Pancreas (tissue), 10 donors: ENCODE measurements at regions not wholly inside any gene's neighbourhood (a gene's known extent, or its start where the extent isn't known, plus 50 kb on each side); places are given as distances from the start of the nearest gene placed in this dataset.

Experiments used
- ATAC-seq, 4 donors: fragments of 200-7000 bp; cut with Tn5 transposase; one replicate each; pipeline versions ENCODE4 v1.8.0 to v1.9.1; 2020; ENCODE audit warnings: mild to moderate bottlenecking in 4 of 4, moderate library complexity in 4 of 4
- DNase-seq, 6 donors: peaks; one replicate each; pipeline ENCODE4 v3.0.0-alpha.2; 2020
- FAIRE-seq: peaks from 2 replicates; lab custom pipeline; 2012; peaks lifted over from hg19 to GRCh38; lab: Jason Lieb, UNC
- H3K27ac ChIP-seq, 4 donors: fragments of 200-600 bp; sonication (generic); 1 replicate in 3 of 4; 2 replicates in 1 of 4; pipeline versions ENCODE4 v1.5.0 to v1.8.0; 2020
- H3K27me3 ChIP-seq, 4 donors: fragments of 200-600 bp; one replicate each; pipeline ENCODE4 v1.8.0; 2021
- H3K36me3 ChIP-seq, 3 donors: fragments of 200-600 bp; sonication (generic) in 1 of 3; one replicate each; pipeline versions ENCODE4 v1.5.0 to v1.8.0; 2020 to 2021
- H3K4me1 ChIP-seq, 3 donors: fragments of 200-600 bp; one replicate each; pipeline ENCODE4 v1.8.0; 2021
- H3K4me3 ChIP-seq, 4 donors: fragments of 200-600 bp; sonication (generic) in 2 of 4; one replicate each; pipeline versions ENCODE4 v1.5.0 to v1.8.0; 2020 to 2021
- H3K9me3 ChIP-seq, 4 donors: fragments of 200-600 bp; one replicate each; pipeline ENCODE4 v1.8.0; 2021
- CTCF ChIP-seq, 4 donors: fragments of 200-600 bp; sonication (generic) in 3 of 4; IDR thresholded peaks; one replicate each; pipeline versions ENCODE4 v1.5.0 to v1.8.0; 2021; ENCODE audit warnings: antibody characterized with exemption in 4 of 4
- WGBS, 2 donors: extraction: QIAGEN DNeasy Blood & Tissue Kit; methylation state at CpG; one replicate each; pipeline ENCODE4 v1.1.7; 2013; 5-methylcytosine and 5-hydroxymethylcytosine counted together
- intact Hi-C, 3 donors: fragments of 100-400 bp; cut with DNase I; formaldehyde crosslinking; loops; one replicate each; pipeline versions ENCODE4 v1.11.1 to v1.14.2; 2022
- donor health status: healthy with polysubstance abuse.
- donor health status: DM: no; HTN: no; CAD: no; lungs with moderate emphysema.
- donor health status: DM: no; HTN: no; CAD: no.
- donor health status: control.
- donor health status: control.
- donor health status: Bipolar disorder and iron deficiency.
- donor health status: DM: yes; HTN: yes; CAD: no.
- donor health status: DM: no; HTN: no; CAD: no.
- donor health status: DM: no; HTN: no; CAD: no.
- donor health status: DM: yes; HTN: yes; CAD: no.

GRCh38 chr12:41697161-41697560 is 447.5 kb downstream of the GXYLT1 start:
- Histone ChIP-seq H3K27ac (no peak overlapping the region), H3K27me3 (no peaks in the 10 kb centered on the region), H3K4me3 (no peak overlapping the region), H3K36me3 (no peaks in the 10 kb centered on the region), H3K9me3 (no peaks in the 10 kb centered on the region), H3K4me1 (no peaks in the 10 kb centered on the region)
- no peak for TF ChIP-seq CTCF (IDR thresholded peaks at IDR 0.05)
- WGBS, 2 donors = 42 to 51% methylated on average over 2 of the region's 2 CpGs
- no peak for ATAC-seq
- no peak for FAIRE-seq
- intact Hi-C loops = no loop called here
- DNase-seq = no peak

- Histone ChIP-seq H3K27ac (no peak overlapping the region), H3K9me3 (no peaks in the 10 kb centered on the region), H3K4me1 (no peaks in the 10 kb centered on the region), H3K36me3 (no peaks in the 10 kb centered on the region), H3K27me3 (no peaks in the 10 kb centered on the region), H3K4me3 (no peak overlapping the region)
- FAIRE-seq (no peak), DNase-seq (no peak), ATAC-seq (no peak)
- intact Hi-C loops = no loop called here
- TF ChIP-seq CTCF (IDR thresholded peaks at IDR 0.05) = no peak
Observed at GRCh38 chr12:41684997-41685396, 459.7 kb downstream of the GXYLT1 start.

GRCh38 chr12:41683513-41684240 is 461.0 kb downstream of the GXYLT1 start:
- no peak for TF ChIP-seq CTCF (IDR thresholded peaks at IDR 0.05)
- intact Hi-C loops = no loop called here

GRCh38 chr12:41683023-41683422 is 461.7 kb downstream of the GXYLT1 start:
- no peak for DNase-seq

More at GRCh38 chr12:41683513-41684240, 461.0 kb downstream of the GXYLT1 start:
- H3K27ac ChIP-seq = no peak overlapping the region
- FAIRE-seq (no peak), ATAC-seq (no peak), DNase-seq (no peak)
- H3K27me3 ChIP-seq = no peaks in the 10 kb centered on the region
- H3K4me3 ChIP-seq = no peak overlapping the region
- H3K36me3 ChIP-seq = no peaks in the 10 kb centered on the region
- no peaks in the 10 kb centered on the region for H3K9me3 ChIP-seq
- 36 to 40% methylated on average over 4 of the region's 4 CpGs for WGBS, 2 donors
- no peaks in the 10 kb centered on the region for H3K4me1 ChIP-seq

More at GRCh38 chr12:41683023-41683422, 461.7 kb downstream of the GXYLT1 start:
- Histone ChIP-seq H3K27ac (no peak overlapping the region), H3K9me3 (no peaks in the 10 kb centered on the region), H3K27me3 (no peaks in the 10 kb centered on the region), H3K4me3 (no peak overlapping the region), H3K36me3 (no peaks in the 10 kb centered on the region), H3K4me1 (no peaks in the 10 kb centered on the region)
- intact Hi-C loops = no loop called here
- ATAC-seq (no peak), FAIRE-seq (no peak)
- 88 to 91% methylated on average over 2 of the region's 2 CpGs for WGBS, 2 donors
- no peak for TF ChIP-seq CTCF (IDR thresholded peaks at IDR 0.05)
